ENCODE measurements at regions not wholly inside any gene's neighbourhood (a gene's known extent, or its start where the extent isn't known, plus 50 kb on each side); places are given as distances from the start of the nearest gene placed in this dataset.

DNA sequence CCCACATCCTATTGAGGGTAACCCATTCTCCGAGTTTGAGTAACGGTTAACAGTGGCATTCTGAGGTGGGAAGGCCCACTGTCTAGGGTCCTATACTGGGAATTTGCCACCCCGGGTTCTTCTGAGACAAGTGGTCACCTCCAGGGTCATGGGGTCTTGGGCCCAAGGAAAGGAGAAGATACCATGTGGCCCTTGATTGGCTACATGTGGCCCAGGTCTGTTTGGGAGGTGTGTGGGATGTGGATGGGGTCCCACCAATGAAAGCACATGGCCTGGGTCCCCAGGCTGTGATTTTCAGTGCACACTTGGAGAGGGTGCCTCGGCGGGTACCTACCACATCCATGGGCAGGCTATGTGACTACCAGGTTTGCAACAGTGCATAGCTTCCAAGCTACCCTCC, 214.4 kb downstream of the UBE3A start:
- no peak for TF ChIP-seq NFIC (IDR thresholded peaks at IDR 0.05; ENCODE audit: borderline replicate concordance)
- TF ChIP-seq RAD21 (IDR thresholded peaks at IDR 0.05; ENCODE audit: low read length), result no peak
- no peak for TF ChIP-seq CTCF (IDR thresholded peaks at IDR 0.05)
- TF ChIP-seq MXI1 (IDR thresholded peaks at IDR 0.05; ENCODE audit: low read depth, low read length), result no peak
- no peak for TF ChIP-seq FOXJ3 (CRISPR knock-in tag; IDR thresholded peaks at IDR 0.05)
- no peak for TF ChIP-seq SIN3A (IDR thresholded peaks at IDR 0.05; ENCODE audit: borderline replicate concordance, low read depth, low read length)
